ENCODE measurements at regions not wholly inside any gene's neighbourhood (a gene's known extent, or its start where the extent isn't known, plus 50 kb on each side); places are given as distances from the start of the nearest gene placed in this dataset.

DNA sequence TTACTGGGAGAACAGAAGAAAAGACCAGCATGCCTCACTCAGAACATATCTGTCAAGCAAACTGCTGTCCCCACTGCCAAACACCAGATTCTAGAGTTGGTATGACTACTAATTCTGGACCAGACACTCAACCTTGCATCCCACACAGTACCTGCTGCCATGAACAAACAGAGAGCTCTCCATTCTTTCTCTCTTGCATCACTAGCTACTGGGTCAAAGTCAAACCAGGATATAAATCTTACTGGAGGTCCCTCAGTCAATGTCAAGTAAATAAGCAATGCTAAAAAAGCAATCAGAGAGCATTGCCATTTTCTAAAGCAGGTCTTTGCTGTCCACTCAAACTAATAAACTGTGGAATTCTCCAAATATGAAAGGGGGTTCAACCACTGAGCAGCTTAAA is 452.4 kb upstream of the SEL1L start:
- Histone ChIP-seq H3K4me3 (ENCODE audit: low read depth in 2 of 2, low read length in 2 of 2) (no peak overlapping the region), H3K36me3 (ENCODE audit: control insufficient read depth, insufficient read depth, low read length) (no peaks in the 10 kb centered on the region), H3K27me3 (ENCODE audit: control insufficient read depth, insufficient read depth, low read length) (no peaks in the 10 kb centered on the region), H3K27ac (ENCODE audit: low read length) (no peak overlapping the region), H3K4me1 (ENCODE audit: control insufficient read depth, insufficient read depth, low read length) (no peaks in the 10 kb centered on the region), H3K9me3 (ENCODE audit: control insufficient read depth, insufficient read depth, low read depth, low read length) (no peaks in the 10 kb centered on the region)
- POLR2A ChIA-PET, result no interaction called here
- ATAC-seq (no peak), DNase-seq (ENCODE audit: low read depth, low spot score) (no peak)
- BruUV-seq (replicated peaks), result no TSS peak
- intact Hi-C loops (cut with micrococcal nuclease; ENCODE audit: unreplicated experiment) (no loop called here), in situ Hi-C loops (cut with HindIII; ENCODE audit: low pct_unique_long_range_greater_than_20kb, low sequenced_read_pairs) (no loop called here)
- CTCF ChIA-PET, result no interaction called here
- TF ChIP-seq CTCF (IDR thresholded peaks at IDR 0.05) (no peak), SIN3A (IDR thresholded peaks at IDR 0.05; ENCODE audit: borderline replicate concordance, insufficient read depth, low read depth, low read length) (no peak), POLR2AphosphoS5 (IDR thresholded peaks at IDR 0.05; ENCODE audit: low read depth, low read length) (no peak), TCF7L2 (IDR thresholded peaks at IDR 0.05; ENCODE audit: low read depth, low read length) (no peak)
- TF ChIP-seq, protein P1, sequence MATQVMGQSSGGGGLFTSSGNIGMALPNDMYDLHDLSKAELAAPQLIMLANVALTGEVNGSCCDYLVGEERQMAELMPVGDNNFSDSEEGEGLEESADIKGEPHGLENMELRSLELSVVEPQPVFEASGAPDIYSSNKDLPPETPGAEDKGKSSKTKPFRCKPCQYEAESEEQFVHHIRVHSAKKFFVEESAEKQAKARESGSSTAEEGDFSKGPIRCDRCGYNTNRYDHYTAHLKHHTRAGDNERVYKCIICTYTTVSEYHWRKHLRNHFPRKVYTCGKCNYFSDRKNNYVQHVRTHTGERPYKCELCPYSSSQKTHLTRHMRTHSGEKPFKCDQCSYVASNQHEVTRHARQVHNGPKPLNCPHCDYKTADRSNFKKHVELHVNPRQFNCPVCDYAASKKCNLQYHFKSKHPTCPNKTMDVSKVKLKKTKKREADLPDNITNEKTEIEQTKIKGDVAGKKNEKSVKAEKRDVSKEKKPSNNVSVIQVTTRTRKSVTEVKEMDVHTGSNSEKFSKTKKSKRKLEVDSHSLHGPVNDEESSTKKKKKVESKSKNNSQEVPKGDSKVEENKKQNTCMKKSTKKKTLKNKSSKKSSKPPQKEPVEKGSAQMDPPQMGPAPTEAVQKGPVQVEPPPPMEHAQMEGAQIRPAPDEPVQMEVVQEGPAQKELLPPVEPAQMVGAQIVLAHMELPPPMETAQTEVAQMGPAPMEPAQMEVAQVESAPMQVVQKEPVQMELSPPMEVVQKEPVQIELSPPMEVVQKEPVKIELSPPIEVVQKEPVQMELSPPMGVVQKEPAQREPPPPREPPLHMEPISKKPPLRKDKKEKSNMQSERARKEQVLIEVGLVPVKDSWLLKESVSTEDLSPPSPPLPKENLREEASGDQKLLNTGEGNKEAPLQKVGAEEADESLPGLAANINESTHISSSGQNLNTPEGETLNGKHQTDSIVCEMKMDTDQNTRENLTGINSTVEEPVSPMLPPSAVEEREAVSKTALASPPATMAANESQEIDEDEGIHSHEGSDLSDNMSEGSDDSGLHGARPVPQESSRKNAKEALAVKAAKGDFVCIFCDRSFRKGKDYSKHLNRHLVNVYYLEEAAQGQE (IDR thresholded peaks at IDR 0.05; ENCODE audit: insufficient read depth in 1 of 2, low read depth in 2 of 2, low read length in 1 of 2), result no peak

DNA sequence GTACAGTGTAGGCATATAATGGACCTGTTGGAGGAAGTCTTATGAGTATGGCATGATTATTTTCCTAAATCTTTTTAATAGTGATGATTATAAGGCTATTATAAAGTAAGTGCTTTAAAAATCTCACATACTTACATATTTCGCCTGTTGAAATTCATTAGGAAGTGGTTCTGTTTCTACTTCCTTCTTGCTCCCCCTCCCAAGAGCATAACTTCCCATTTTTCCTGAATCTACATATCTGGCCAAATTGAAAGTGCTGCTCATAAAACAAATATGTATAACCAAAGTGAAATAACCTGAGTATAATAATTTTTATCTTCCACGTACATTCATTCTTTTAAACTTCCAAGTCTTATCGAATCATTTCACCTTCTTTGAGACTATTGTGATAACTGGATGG is 455.6 kb upstream of the SEL1L start:
- POLR2A ChIA-PET, result no interaction called here
- Histone ChIP-seq H3K36me3 (ENCODE audit: control insufficient read depth, insufficient read depth, low read length) (no peaks in the 10 kb centered on the region), H3K27ac (ENCODE audit: low read length) (no peak overlapping the region), H3K4me1 (ENCODE audit: control insufficient read depth, insufficient read depth, low read length) (no peaks in the 10 kb centered on the region), H3K27me3 (ENCODE audit: control insufficient read depth, insufficient read depth, low read length) (no peaks in the 10 kb centered on the region), H3K9me3 (ENCODE audit: control insufficient read depth, insufficient read depth, low read depth, low read length) (no peaks in the 10 kb centered on the region), H3K4me3 (ENCODE audit: low read depth in 2 of 2, low read length in 2 of 2) (no peak overlapping the region)
- no peak for TF ChIP-seq TCF7L2 (IDR thresholded peaks at IDR 0.05; ENCODE audit: low read depth, low read length)
- no peak for TF ChIP-seq POLR2AphosphoS5 (IDR thresholded peaks at IDR 0.05; ENCODE audit: low read depth, low read length)
- no TSS peak for BruUV-seq (replicated peaks)
- intact Hi-C loops (cut with micrococcal nuclease; ENCODE audit: unreplicated experiment), result no loop called here
- in situ Hi-C loops (cut with HindIII; ENCODE audit: low pct_unique_long_range_greater_than_20kb, low sequenced_read_pairs), result no loop called here
- ATAC-seq (no peak), DNase-seq (ENCODE audit: low read depth, low spot score) (no peak)
- CTCF ChIA-PET, result no interaction called here

DNA sequence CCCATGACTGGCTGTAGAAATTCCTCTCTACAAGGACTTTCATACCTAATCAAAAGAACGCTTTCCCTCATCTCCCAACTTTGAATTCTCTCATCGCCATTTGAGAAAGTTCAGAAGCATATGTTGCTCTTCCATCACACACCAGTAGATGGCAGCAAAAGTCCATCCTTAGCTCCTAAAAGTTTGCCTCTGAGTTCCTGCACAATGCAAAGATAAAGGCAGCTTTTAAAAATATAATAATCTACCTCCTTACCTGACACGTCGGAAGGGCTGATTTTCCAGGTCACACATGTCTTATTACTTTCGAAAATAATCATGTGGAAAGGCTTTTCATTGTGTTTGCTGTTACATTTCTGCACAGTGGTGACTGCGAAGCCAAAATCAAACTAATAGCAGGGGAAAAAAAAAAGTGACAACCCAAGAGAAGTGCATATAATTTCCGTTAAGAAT is 456.7 kb upstream of the SEL1L start:
- H3K36me3 ChIP-seq (ENCODE audit: control insufficient read depth, insufficient read depth, low read length), result no peaks in the 10 kb centered on the region
- ChIA-PET POLR2A (interaction anchor here (0.7 kb wide), 1 partner anchor 714 kb away, joined by 3 read pairs; no protein-coding TSS in a partner anchor), CTCF (interaction anchor here (0.6 kb wide), 1 partner anchor 426 kb away, joined by 3 read pairs; no protein-coding TSS in a partner anchor)
- DNase-seq (ENCODE audit: low read depth, low spot score) (peak; percentile 38), ATAC-seq (no peak)
- intact Hi-C loops (cut with micrococcal nuclease; ENCODE audit: unreplicated experiment) (no loop called here), in situ Hi-C loops (cut with HindIII; ENCODE audit: low pct_unique_long_range_greater_than_20kb, low sequenced_read_pairs) (no loop called here)
- H3K27me3 ChIP-seq (ENCODE audit: control insufficient read depth, insufficient read depth, low read length), result no peaks in the 10 kb centered on the region
- TF ChIP-seq CTCF (IDR thresholded peaks at IDR 0.05) (peak; percentile 67), SIN3A (IDR thresholded peaks at IDR 0.05; ENCODE audit: borderline replicate concordance, insufficient read depth, low read depth, low read length) (no peak)
- no peaks in the 10 kb centered on the region for H3K9me3 ChIP-seq (ENCODE audit: control insufficient read depth, insufficient read depth, low read depth, low read length)
- BruUV-seq (replicated peaks), result no TSS peak
- H3K4me3 ChIP-seq (ENCODE audit: low read depth in 2 of 2, low read length in 2 of 2), result no peak overlapping the region
- no peaks in the 10 kb centered on the region for H3K4me1 ChIP-seq (ENCODE audit: control insufficient read depth, insufficient read depth, low read length)
- H3K27ac ChIP-seq (ENCODE audit: low read length), result no peak overlapping the region
